ENCODE measurements at regions not wholly inside any gene's neighbourhood (a gene's known extent, or its start where the extent isn't known, plus 50 kb on each side); places are given as distances from the start of the nearest gene placed in this dataset.

GRCh38 chr13:50299546-50300249, 284.5 kb downstream of the KCNRG start:
- intact Hi-C loops (cut with DNase I): no loop called here
- Histone ChIP-seq H3K4me1 (no peaks in the 10 kb centered on the region), H3K36me3 (no peaks in the 10 kb centered on the region), H3K27ac (no peak overlapping the region), H3K4me3 (no peak overlapping the region), H3K27me3 (no peaks in the 10 kb centered on the region), H3K9me3 (no peaks in the 10 kb centered on the region)
- DNase-seq (no peak), FAIRE-seq (no peak), ATAC-seq (no peak)
- 81 to 93% methylated on average over 3 of the region's 3 CpGs for WGBS, 2 donors
- no peak for TF ChIP-seq CTCF (IDR thresholded peaks at IDR 0.05)

- ATAC-seq (no peak), DNase-seq (no peak), FAIRE-seq (no peak)
- no peaks in the 10 kb centered on the region for H3K4me1 ChIP-seq
- TF ChIP-seq CTCF (IDR thresholded peaks at IDR 0.05): no peak
- intact Hi-C loops (cut with DNase I): no loop called here
- no peaks in the 10 kb centered on the region for H3K36me3 ChIP-seq
- H3K27me3 ChIP-seq: no peaks in the 10 kb centered on the region
- no peak overlapping the region for H3K27ac ChIP-seq
- no peaks in the 10 kb centered on the region for H3K9me3 ChIP-seq
- 75 to 81% methylated on average over 5 of the region's 5 CpGs for WGBS, 2 donors
- H3K4me3 ChIP-seq: no peak overlapping the region
Measured at GRCh38 chr13:50303963-50304721, 288.9 kb downstream of the KCNRG start.

- FAIRE-seq: no peak
- 87 to 90% methylated on average over 4 of the region's 4 CpGs for WGBS, 2 donors
Measured at GRCh38 chr13:50306156-50306555, 290.9 kb downstream of the KCNRG start.

GRCh38 chr13:50309318-50309717, 294.1 kb downstream of the KCNRG start:
- H3K27me3 ChIP-seq: no peaks in the 10 kb centered on the region
- no peak for TF ChIP-seq CTCF (IDR thresholded peaks at IDR 0.05)
- WGBS, 2 donors: 67 to 82% methylated on average over 2 of the region's 2 CpGs
- no peaks in the 10 kb centered on the region for H3K4me1 ChIP-seq
- H3K9me3 ChIP-seq: no peaks in the 10 kb centered on the region
- no peaks in the 10 kb centered on the region for H3K36me3 ChIP-seq
- H3K27ac ChIP-seq: no peak overlapping the region
- FAIRE-seq: no peak
- ATAC-seq: no peak
- DNase-seq: no peak
- intact Hi-C loops (cut with DNase I): no loop called here
- H3K4me3 ChIP-seq: no peak overlapping the region

More at GRCh38 chr13:50306156-50306555, 290.9 kb downstream of the KCNRG start:
- H3K9me3 ChIP-seq: no peaks in the 10 kb centered on the region
- H3K4me1 ChIP-seq: no peaks in the 10 kb centered on the region
- TF ChIP-seq CTCF (IDR thresholded peaks at IDR 0.05): no peak
- no peak for ATAC-seq
- H3K4me3 ChIP-seq: no peak overlapping the region
- intact Hi-C loops (cut with DNase I): no loop called here
- no peak overlapping the region for H3K27ac ChIP-seq
- DNase-seq: no peak
- H3K27me3 ChIP-seq: no peaks in the 10 kb centered on the region
- no peaks in the 10 kb centered on the region for H3K36me3 ChIP-seq

Measured in pancreas (tissue), 10 donors.